Large intestine (tissue), 3 donors: ENCODE measurements at regions not wholly inside any gene's neighbourhood (a gene's known extent, or its start where the extent isn't known, plus 50 kb on each side); places are given as distances from the start of the nearest gene placed in this dataset.

ENCODE experiments used
- DNase-seq, 2 donors: peaks; one replicate each; pipeline versions ENCODE4 v3.0.0 to v3.0.0-alpha.2; 2013
- H3K27ac ChIP-seq: one replicate; pipeline ENCODE4 v1.5.1; 2013; ENCODE audit warnings: low read length
- H3K27me3 ChIP-seq: 2 replicates; pipeline ENCODE4 v1.6.1; 2013; ENCODE audit warnings: low read length; ENCODE audit not compliant: control insufficient read depth, insufficient read depth
- H3K36me3 ChIP-seq: 2 replicates; pipeline ENCODE4 v1.6.1; 2013; ENCODE audit warnings: low read length; ENCODE audit not compliant: control insufficient read depth, insufficient read depth
- H3K4me1 ChIP-seq: one replicate; pipeline ENCODE4 v1.6.1; 2013; ENCODE audit warnings: low read length; ENCODE audit not compliant: control insufficient read depth, insufficient read depth
- H3K4me3 ChIP-seq: one replicate; pipeline ENCODE4 v1.5.1; 2013; ENCODE audit warnings: low read length
- H3K9me3 ChIP-seq: one replicate; pipeline ENCODE4 v1.6.1; 2013; ENCODE audit warnings: mild to moderate bottlenecking, low read depth, low read length, moderate library complexity; ENCODE audit not compliant: control insufficient read depth
- WGBS: methylation state at CpG from one replicate; pipeline ENCODE4 v1.1.5; 2013; ENCODE audit warnings: low lambda C conversion rate; ENCODE audit not compliant: insufficient coverage; 5-methylcytosine and 5-hydroxymethylcytosine counted together

GRCh38 chr9:79973627-79974026 is 401.9 kb downstream of the TLE4 start:
- no peak overlapping the region for H3K4me3 ChIP-seq
- WGBS: 100% methylated on average over 1 of the region's 3 CpGs
- no peak for DNase-seq
- H3K27ac ChIP-seq: no peak overlapping the region
- H3K27me3 ChIP-seq: no peaks in the 10 kb centered on the region
- H3K4me1 ChIP-seq: no peaks in the 10 kb centered on the region
- H3K9me3 ChIP-seq: no peaks in the 10 kb centered on the region
- no peaks in the 10 kb centered on the region for H3K36me3 ChIP-seq

GRCh38 chr9:79970146-79970425 is 398.3 kb downstream of the TLE4 start:
- DNase-seq: no peak
- H3K27me3 ChIP-seq: no peaks in the 10 kb centered on the region
- H3K27ac ChIP-seq: no peak overlapping the region
- H3K4me1 ChIP-seq: no peaks in the 10 kb centered on the region
- H3K9me3 ChIP-seq: no peaks in the 10 kb centered on the region
- H3K4me3 ChIP-seq: no peak overlapping the region
- WGBS: 100% methylated on average over 1 of the region's 2 CpGs
- no peaks in the 10 kb centered on the region for H3K36me3 ChIP-seq

DNA sequence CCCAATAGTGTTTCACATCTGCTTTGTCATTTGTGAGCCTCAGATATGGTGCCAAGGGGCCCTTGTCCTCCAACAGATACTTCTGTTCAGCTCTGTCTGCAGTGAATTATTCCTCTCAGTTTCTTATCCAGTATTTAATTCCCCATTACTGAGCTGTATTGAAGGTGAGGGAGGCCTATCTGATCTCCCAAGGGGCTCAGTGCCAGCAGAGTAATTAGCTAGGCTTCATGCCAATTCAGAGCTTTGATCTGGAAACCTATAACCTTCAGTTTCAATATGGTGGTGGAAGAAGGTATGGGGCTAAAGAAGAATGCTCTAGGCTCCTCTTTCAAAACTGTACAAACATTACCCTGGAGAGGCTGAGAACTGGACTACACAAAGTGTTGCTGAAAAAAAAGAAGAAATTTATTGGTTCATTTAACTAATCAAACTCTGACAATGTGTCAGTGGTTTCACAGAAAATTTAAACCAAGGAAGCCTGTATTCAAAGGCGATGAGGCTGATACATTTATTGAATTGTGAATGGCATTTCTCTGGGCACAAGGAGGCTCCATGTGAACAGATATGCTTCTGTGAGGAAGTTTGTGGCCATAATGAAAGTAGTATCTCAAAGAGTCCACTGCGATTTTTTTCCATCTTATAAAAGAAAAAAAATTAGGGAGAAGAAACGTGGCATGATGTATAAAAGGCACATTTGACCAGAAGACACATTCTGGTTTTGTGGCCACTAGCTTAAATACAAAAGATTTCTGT is 397.8 kb downstream of the TLE4 start:
- peak in 1 of 2 donors; percentile 4 for DNase-seq
- 89% methylated on average over 3 of the region's 3 CpGs for WGBS

GRCh38 chr9:79968533-79968932 is 396.8 kb downstream of the TLE4 start:
- no peaks in the 10 kb centered on the region for H3K4me1 ChIP-seq
- H3K27me3 ChIP-seq: no peaks in the 10 kb centered on the region
- DNase-seq: no peak
- H3K9me3 ChIP-seq: no peaks in the 10 kb centered on the region
- H3K27ac ChIP-seq: no peak overlapping the region
- WGBS: 71% methylated on average over 1 of the region's 1 CpG
- H3K36me3 ChIP-seq: no peaks in the 10 kb centered on the region
- no peak overlapping the region for H3K4me3 ChIP-seq

More for the DNA sequence above, 397.8 kb downstream of the TLE4 start:
- Histone ChIP-seq H3K4me1 (no peaks in the 10 kb centered on the region), H3K36me3 (no peaks in the 10 kb centered on the region), H3K4me3 (no peak overlapping the region), H3K27ac (no peak overlapping the region), H3K27me3 (no peaks in the 10 kb centered on the region), H3K9me3 (no peaks in the 10 kb centered on the region)

- Histone ChIP-seq H3K27me3 (no peaks in the 10 kb centered on the region), H3K36me3 (no peaks in the 10 kb centered on the region), H3K27ac (no peak overlapping the region), H3K4me3 (no peak overlapping the region), H3K9me3 (no peaks in the 10 kb centered on the region), H3K4me1 (no peaks in the 10 kb centered on the region)
- DNase-seq: no peak
- no CpG with 5 or more reads among the region's 3 CpGs for WGBS
Measured at GRCh38 chr9:79962836-79963235, 391.1 kb downstream of the TLE4 start.

- Histone ChIP-seq H3K36me3 (no peaks in the 10 kb centered on the region), H3K27me3 (no peaks in the 10 kb centered on the region), H3K9me3 (no peaks in the 10 kb centered on the region), H3K4me1 (no peaks in the 10 kb centered on the region), H3K27ac (no peak overlapping the region), H3K4me3 (no peak overlapping the region)
- no CpG with 5 or more reads among the region's 1 CpG for WGBS
- no peak for DNase-seq
Measured at GRCh38 chr9:79962150-79962549, 390.4 kb downstream of the TLE4 start.

- H3K4me1 ChIP-seq: no peaks in the 10 kb centered on the region
- H3K9me3 ChIP-seq: no peaks in the 10 kb centered on the region
- no peak for DNase-seq
- WGBS: 75% methylated on average over 1 of the region's 3 CpGs
- no peaks in the 10 kb centered on the region for H3K27me3 ChIP-seq
- H3K4me3 ChIP-seq: no peak overlapping the region
- no peak overlapping the region for H3K27ac ChIP-seq
- H3K36me3 ChIP-seq: no peaks in the 10 kb centered on the region
Measured at GRCh38 chr9:79955300-79955699, 383.5 kb downstream of the TLE4 start.

- Histone ChIP-seq H3K4me1 (no peaks in the 10 kb centered on the region), H3K4me3 (no peak overlapping the region), H3K27ac (no peak overlapping the region), H3K27me3 (no peaks in the 10 kb centered on the region), H3K9me3 (no peaks in the 10 kb centered on the region), H3K36me3 (no peaks in the 10 kb centered on the region)
- DNase-seq: no peak
Measured at GRCh38 chr9:79953908-79954307, 382.1 kb downstream of the TLE4 start.

DNA sequence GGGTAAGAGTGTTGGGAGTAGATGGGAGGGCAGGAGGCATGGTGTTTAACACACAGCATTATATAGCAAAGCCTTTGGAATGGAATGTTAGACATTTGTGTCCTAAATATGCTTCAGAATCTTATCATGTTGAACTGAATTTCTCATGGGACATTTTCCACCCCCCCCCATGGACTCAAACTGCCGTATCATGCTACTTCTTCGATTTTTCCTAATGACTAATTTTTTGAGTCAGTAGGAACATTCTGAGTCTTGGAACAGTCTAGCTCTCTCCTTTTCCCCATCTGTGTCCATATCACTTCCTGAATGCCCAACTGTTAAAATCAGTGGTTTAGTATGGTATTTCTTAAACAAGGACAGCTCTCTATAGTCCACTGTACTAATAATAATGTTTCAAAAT is 380.6 kb downstream of the TLE4 start:
- 100% methylated on average over 1 of the region's 2 CpGs for WGBS

GRCh38 chr9:79946712-79947111 is 374.9 kb downstream of the TLE4 start:
- no peak overlapping the region for H3K27ac ChIP-seq
- no peaks in the 10 kb centered on the region for H3K4me1 ChIP-seq
- no peaks in the 10 kb centered on the region for H3K9me3 ChIP-seq
- DNase-seq: no peak
- no CpG with 5 or more reads among the region's 2 CpGs for WGBS
- no peaks in the 10 kb centered on the region for H3K36me3 ChIP-seq
- H3K4me3 ChIP-seq: no peak overlapping the region
- H3K27me3 ChIP-seq: no peaks in the 10 kb centered on the region

More for the DNA sequence above, 380.6 kb downstream of the TLE4 start:
- no peak overlapping the region for H3K4me3 ChIP-seq
- H3K27ac ChIP-seq: no peak overlapping the region
- no peaks in the 10 kb centered on the region for H3K4me1 ChIP-seq
- H3K36me3 ChIP-seq: no peaks in the 10 kb centered on the region
- no peak for DNase-seq
- no peaks in the 10 kb centered on the region for H3K27me3 ChIP-seq
- H3K9me3 ChIP-seq: no peaks in the 10 kb centered on the region

GRCh38 chr9:79945495-79945894 is 373.7 kb downstream of the TLE4 start:
- Histone ChIP-seq H3K27ac (no peak overlapping the region), H3K36me3 (no peaks in the 10 kb centered on the region), H3K4me1 (no peaks in the 10 kb centered on the region), H3K4me3 (no peak overlapping the region), H3K9me3 (no peaks in the 10 kb centered on the region), H3K27me3 (no peaks in the 10 kb centered on the region)
- DNase-seq: no peak
